H1 (cell line): ENCODE measurements at regions not wholly inside any gene's neighbourhood (a gene's known extent, or its start where the extent isn't known, plus 50 kb on each side); places are given as distances from the start of the nearest gene placed in this dataset.

Experiments
- CBX8 ChIP-seq: fragments of 300-800, 300-1000 bp; sonication (generic); IDR thresholded peaks from 2 replicates; pipeline ENCODE4 v1.7.1; 2016; ENCODE audit warnings: low read depth, low read length, borderline replicate concordance
- CEBPB ChIP-seq: IDR thresholded peaks from 2 replicates; pipeline ENCODE4 v1.6.1; 2012; ENCODE audit warnings: low read depth, low read length
- EGR1 ChIP-seq: IDR thresholded peaks from 2 replicates; pipeline ENCODE4 v1.6.1; 2011; ENCODE audit warnings: low read depth, low read length, borderline replicate concordance
- JUN ChIP-seq: IDR thresholded peaks from 2 replicates; pipeline ENCODE4 v1.6.1; 2011; ENCODE audit warnings: low read depth, mild to moderate bottlenecking, improper control_type of control experiment, low read length
- KDM4A ChIP-seq: IDR thresholded peaks from one replicate; pipeline ENCODE4 v1.7.1; 2012; ENCODE audit warnings: low read depth, mild to moderate bottlenecking, moderate library complexity, low read length, inconsistent platforms; ENCODE audit not compliant: severe bottlenecking
- POLR2AphosphoS5 ChIP-seq: IDR thresholded peaks from 2 replicates; pipeline ENCODE4 v1.6.1; 2011; ENCODE audit warnings: low read depth, low read length
- RXRA ChIP-seq: IDR thresholded peaks from 2 replicates; pipeline ENCODE4 v1.6.1; 2011; ENCODE audit warnings: low read depth, mild to moderate bottlenecking, low read length, moderate library complexity; ENCODE audit not compliant: insufficient read depth
- SP4 ChIP-seq: IDR thresholded peaks from 2 replicates; pipeline ENCODE4 v1.6.1; 2012; ENCODE audit warnings: low read length, inconsistent platforms
- YY1 ChIP-seq: IDR thresholded peaks from 2 replicates; pipeline ENCODE4 v1.6.1; 2011; ENCODE audit warnings: low read depth, mild to moderate bottlenecking, low read length
- TF ChIP-seq, protein P1 (sequence below): IDR thresholded peaks from 2 replicates; pipeline ENCODE4 v1.6.1; 2012; ENCODE audit warnings: inconsistent platforms

DNA sequence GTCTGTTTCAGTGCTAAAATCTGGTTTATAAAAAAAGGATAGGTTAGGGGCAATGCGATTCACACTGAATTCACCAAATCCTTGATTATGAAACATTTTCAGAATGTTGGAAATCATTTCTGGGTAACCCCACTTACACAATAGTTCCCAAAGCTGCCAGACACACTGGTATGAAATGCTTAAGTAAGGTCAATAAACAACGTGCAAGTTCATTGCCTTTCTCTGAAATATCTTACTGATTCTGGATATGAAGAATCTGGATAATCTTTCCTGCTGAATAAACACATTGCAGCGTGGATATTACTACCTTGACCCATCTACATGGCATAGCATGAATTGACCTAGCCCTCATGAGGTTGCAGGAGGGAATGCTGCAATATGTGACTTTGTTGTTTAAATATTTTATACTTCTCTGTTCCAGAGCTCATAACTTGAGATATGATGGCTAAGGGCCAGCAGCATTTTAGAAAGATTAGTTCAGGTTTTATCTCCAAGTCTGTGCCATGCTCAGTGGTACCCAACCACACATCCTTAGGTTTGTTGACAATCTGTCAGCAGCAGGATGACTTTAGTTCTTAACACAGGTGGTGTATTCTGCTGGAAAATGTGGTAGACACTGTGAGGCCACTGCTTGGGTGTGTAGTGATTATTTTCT, 121.0 kb downstream of the NREP start (continued):
- TF ChIP-seq KDM4A (no peak), RXRA (no peak), YY1 (no peak), CBX8 (no peak), EGR1 (no peak), POLR2AphosphoS5 (no peak), CEBPB (no peak), JUN (no peak), SP4 (no peak)
- TF ChIP-seq, protein P1, sequence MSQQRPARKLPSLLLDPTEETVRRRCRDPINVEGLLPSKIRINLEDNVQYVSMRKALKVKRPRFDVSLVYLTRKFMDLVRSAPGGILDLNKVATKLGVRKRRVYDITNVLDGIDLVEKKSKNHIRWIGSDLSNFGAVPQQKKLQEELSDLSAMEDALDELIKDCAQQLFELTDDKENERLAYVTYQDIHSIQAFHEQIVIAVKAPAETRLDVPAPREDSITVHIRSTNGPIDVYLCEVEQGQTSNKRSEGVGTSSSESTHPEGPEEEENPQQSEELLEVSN, result no peak
